HFFc6 (cell line): ENCODE measurements at regions not wholly inside any gene's neighbourhood (a gene's known extent, or its start where the extent isn't known, plus 50 kb on each side); places are given as distances from the start of the nearest gene placed in this dataset.

ENCODE experiments used
- DNase-seq: peaks from one replicate; pipeline ENCODE4 v3.0.0-alpha.2; 2018
- H3K27ac Mint-ChIP-seq: 2 replicates; pipeline ENCODE4 v1.8.0; 2020; ENCODE audit warnings: mild to moderate bottlenecking, mixed read lengths
- H3K27me3 Mint-ChIP-seq: 2 replicates; pipeline ENCODE4 v1.8.0; 2021; ENCODE audit warnings: mild to moderate bottlenecking, moderate library complexity, mixed read lengths; ENCODE audit not compliant: insufficient read depth
- H3K36me3 Mint-ChIP-seq: 2 replicates; pipeline ENCODE4 v1.8.0; 2021; ENCODE audit warnings: low read depth, mixed read lengths
- H3K4me1 Mint-ChIP-seq: 2 replicates; pipeline ENCODE4 v1.8.0; 2020; ENCODE audit warnings: low read depth, mixed read lengths
- H3K4me3 Mint-ChIP-seq: 2 replicates; pipeline ENCODE4 v1.8.0; 2020; ENCODE audit warnings: mild to moderate bottlenecking, moderate library complexity, mixed read lengths
- H3K9me3 Mint-ChIP-seq: 2 replicates; pipeline ENCODE4 v1.8.0; 2020; ENCODE audit warnings: mild to moderate bottlenecking, mixed read lengths
- CTCF ChIP-seq: fragments of 200-600 bp; sonication (generic); IDR thresholded peaks from 2 replicates; pipeline ENCODE4 v1.5.0; 2021; ENCODE audit warnings: antibody characterized with exemption, mild to moderate bottlenecking

DNA sequence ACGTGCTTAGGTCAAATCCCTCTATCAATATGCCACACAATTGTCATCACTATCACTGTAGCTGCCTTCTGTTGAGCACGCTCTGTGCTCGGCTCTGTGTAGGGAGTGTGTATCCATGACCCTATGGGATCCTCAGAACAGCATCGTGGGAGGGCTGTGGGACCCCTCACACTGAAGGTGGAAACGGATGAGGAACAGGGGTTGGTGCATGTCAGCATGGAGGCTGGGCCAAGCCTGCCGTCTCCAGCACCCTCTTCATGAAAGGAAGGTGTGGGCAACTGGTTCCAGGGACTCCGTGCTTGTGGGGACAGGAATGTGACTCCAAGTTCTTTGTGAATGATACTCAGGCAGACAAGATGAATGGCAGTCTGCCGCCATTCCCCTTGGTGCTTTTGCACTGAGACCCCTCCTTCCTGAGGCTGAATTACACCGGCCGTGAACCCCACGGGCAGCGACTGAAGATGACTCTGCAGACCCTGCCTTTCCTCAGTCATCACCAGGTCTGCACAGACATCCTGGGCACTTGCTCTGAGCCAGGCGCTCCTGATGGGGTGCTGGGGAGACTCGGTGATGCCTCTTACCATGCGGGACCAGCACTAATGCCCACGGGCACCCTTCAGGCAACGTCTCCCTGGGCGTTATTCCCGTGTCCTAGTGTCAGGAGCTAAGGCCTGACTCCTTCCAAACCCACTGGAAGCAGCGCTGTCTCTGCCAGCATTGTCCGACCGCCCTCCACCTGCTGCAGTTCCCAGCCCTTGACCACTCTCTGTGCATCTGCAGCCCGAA is 495.2 kb downstream of the TCERG1L start:
- H3K9me3 Mint-ChIP-seq: peaks cover 50% of the 10 kb centered on the region
- no peaks in the 10 kb centered on the region for H3K4me1 Mint-ChIP-seq
- no peak for TF ChIP-seq CTCF
- DNase-seq: no peak
- H3K36me3 Mint-ChIP-seq: peaks cover 4% of the 10 kb centered on the region; the same call in 1 of the 2 replicates
- H3K27me3 Mint-ChIP-seq: no peaks in the 10 kb centered on the region; the same call in 1 of the 2 replicates
- no peak overlapping the region for H3K4me3 Mint-ChIP-seq
- H3K27ac Mint-ChIP-seq: no peak overlapping the region

DNA sequence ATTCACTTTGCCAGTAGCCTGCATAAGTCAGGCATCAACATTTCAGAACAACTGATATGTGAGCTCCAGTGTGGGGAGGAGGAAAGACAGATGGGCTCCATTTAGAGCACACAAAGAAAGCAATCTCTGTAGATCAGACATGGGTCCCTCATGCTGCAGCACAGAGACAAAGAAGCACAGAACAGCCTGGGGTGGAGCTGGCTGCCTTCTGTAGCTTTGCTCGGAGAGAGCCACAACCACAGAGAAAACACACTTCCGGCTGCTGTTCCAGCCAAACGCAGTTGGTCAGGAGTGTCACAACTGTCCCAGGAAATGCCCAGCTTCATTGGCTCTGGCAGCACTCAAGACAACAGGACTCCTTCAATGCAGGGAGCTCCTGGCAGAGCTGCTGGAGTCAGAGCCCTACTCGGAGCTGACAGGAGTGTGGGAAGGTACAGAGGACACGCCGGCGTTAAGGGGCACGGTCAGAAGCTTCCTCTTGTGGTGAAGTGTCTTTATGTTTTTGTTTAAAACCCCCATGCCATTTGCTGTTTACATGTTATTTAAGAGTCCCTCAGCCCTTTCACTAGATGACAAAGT is 494.4 kb downstream of the TCERG1L start:
- TF ChIP-seq CTCF: no peak
- Mint-ChIP-seq H3K4me3 (no peak overlapping the region), H3K9me3 (peaks cover 45% of the 10 kb centered on the region), H3K27ac (no peak overlapping the region), H3K36me3 (peaks cover 4% of the 10 kb centered on the region; the same call in 1 of the 2 replicates), H3K4me1 (no peaks in the 10 kb centered on the region), H3K27me3 (no peaks in the 10 kb centered on the region; the same call in 1 of the 2 replicates)
- no peak for DNase-seq

DNA sequence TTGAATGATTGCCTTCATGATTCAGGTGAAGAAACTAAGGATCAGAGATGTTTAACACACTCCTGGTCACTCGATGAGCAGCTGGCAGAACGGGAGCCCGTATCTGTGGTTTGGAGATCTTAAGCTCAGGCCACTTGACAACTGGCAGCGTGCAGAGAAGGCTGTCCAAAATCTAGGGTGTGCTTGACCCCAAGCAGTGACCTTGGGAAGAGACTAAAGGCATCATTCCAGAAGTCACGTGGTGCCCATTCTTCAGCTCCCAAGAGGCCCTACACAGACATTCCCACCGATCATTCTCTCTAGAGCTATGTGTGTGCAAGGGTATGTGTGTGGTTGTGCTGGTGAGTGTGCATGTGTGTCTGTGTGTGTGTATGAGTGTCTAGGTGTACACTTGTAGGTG is 493.8 kb downstream of the TCERG1L start:
- Mint-ChIP-seq H3K27ac (no peak overlapping the region), H3K4me1 (no peaks in the 10 kb centered on the region), H3K27me3 (no peaks in the 10 kb centered on the region; the same call in 1 of the 2 replicates), H3K9me3 (peaks cover 45% of the 10 kb centered on the region), H3K4me3 (no peak overlapping the region), H3K36me3 (peaks cover 4% of the 10 kb centered on the region; the same call in 1 of the 2 replicates)
- DNase-seq: no peak
- no peak for TF ChIP-seq CTCF

DNA sequence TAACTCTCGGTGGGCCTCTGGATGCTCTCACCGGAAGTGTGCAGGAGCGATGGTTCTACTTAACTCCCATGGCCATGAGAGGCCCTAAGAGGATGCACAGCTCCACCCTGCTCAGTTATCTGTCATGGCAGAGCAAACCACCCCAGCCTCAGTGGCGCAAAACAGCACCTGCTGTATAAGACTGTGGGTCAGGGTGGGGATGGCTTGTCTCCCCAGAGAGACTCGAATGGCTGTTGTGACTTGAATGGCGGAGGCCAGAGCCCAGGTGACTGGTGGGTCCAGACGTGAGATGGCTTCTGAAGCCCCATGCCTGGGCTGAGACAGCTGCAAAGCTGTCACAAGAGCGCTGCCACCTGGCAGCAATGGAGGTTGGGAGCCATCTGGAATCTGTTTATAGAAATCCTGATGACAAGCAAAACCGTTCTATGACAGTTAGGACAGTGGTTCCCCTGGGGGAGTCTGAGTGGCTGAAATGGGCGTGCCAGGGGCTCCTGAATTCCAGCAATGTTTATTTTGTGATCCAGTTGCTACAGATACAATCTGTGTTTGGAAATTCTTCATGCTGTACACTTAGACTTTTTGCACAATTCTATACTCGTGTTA is 490.5 kb downstream of the TCERG1L start:
- no peak for TF ChIP-seq CTCF
- Mint-ChIP-seq H3K27ac (no peak overlapping the region), H3K4me3 (no peak overlapping the region), H3K4me1 (no peaks in the 10 kb centered on the region), H3K9me3 (peaks cover 57% of the 10 kb centered on the region), H3K36me3 (peaks cover 4% of the 10 kb centered on the region; the same call in 1 of the 2 replicates), H3K27me3 (no peaks in the 10 kb centered on the region; the same call in 1 of the 2 replicates)
- DNase-seq: no peak

- Mint-ChIP-seq H3K36me3 (peaks cover 4% of the 10 kb centered on the region; the same call in 1 of the 2 replicates), H3K4me3 (no peak overlapping the region), H3K9me3 (peaks cover 49% of the 10 kb centered on the region), H3K27ac (no peak overlapping the region), H3K27me3 (no peaks in the 10 kb centered on the region), H3K4me1 (no peaks in the 10 kb centered on the region)
- no peak for DNase-seq
- TF ChIP-seq CTCF: no peak
Observed at GRCh38 chr10:130824230-130825014, 487.1 kb downstream of the TCERG1L start.
